ENCODE measurements at regions not wholly inside any gene's neighbourhood (a gene's known extent, or its start where the extent isn't known, plus 50 kb on each side); places are given as distances from the start of the nearest gene placed in this dataset.

- H3K27me3 ChIP-seq (replicated peaks; ENCODE audit: insufficient read depth, low read length): no peaks in the 10 kb centered on the region
- no peak for TF ChIP-seq EZH2 (optimal IDR thresholded peaks at IDR 0.05; ENCODE audit: low read depth, low read length)
- TF ChIP-seq CTCF (IDR thresholded peaks at IDR 0.05; ENCODE audit: low read length): no peak
- no peak for TF ChIP-seq EZH2phosphoT487 (IDR thresholded peaks at IDR 0.05; ENCODE audit: low read length)
- H3K36me3 ChIP-seq (replicated peaks; ENCODE audit: insufficient read depth, low read length): no peaks in the 10 kb centered on the region
- H4K20me1 ChIP-seq (ENCODE audit: insufficient read depth, low read length): no peaks in the 10 kb centered on the region
- H3K9me2 ChIP-seq (replicated peaks; ENCODE audit: insufficient read depth, low read length): no peaks in the 10 kb centered on the region
- no peak overlapping the region for H2AFZ ChIP-seq (ENCODE audit: low read length)
- H3K4me2 ChIP-seq (ENCODE audit: low read depth, low read length): no peak overlapping the region
- no peak overlapping the region for H3K27ac ChIP-seq (ENCODE audit: low read length)
- no peak overlapping the region for H3K9ac ChIP-seq (ENCODE audit: low read length)
- no peaks in the 10 kb centered on the region for H3K79me2 ChIP-seq (ENCODE audit: low read length)
- H3K9me3 ChIP-seq (replicated peaks; ENCODE audit: insufficient read depth, low read length): no peaks in the 10 kb centered on the region
- no peaks in the 10 kb centered on the region for H3F3A ChIP-seq (ENCODE audit: insufficient read depth, low read length)
- H3K4me3 ChIP-seq (ENCODE audit: low read length): no peak overlapping the region
- no peak for DNase-seq
- H3K4me1 ChIP-seq (ENCODE audit: low read length): no peaks in the 10 kb centered on the region
Observed at GRCh38 chr9:94504358-94504757, 50.5 kb upstream of the PCAT7 start.
